ENCODE measurements at regions not wholly inside any gene's neighbourhood (a gene's known extent, or its start where the extent isn't known, plus 50 kb on each side); places are given as distances from the start of the nearest gene placed in this dataset.

- DNase-seq: no peak
These were observed 502.2 kb upstream of the NRXN1 start for GRCh38 chr2:51534166-51534565.

- no peak for DNase-seq
These were observed 496.2 kb upstream of the NRXN1 start for GRCh38 chr2:51528156-51528555.

DNA sequence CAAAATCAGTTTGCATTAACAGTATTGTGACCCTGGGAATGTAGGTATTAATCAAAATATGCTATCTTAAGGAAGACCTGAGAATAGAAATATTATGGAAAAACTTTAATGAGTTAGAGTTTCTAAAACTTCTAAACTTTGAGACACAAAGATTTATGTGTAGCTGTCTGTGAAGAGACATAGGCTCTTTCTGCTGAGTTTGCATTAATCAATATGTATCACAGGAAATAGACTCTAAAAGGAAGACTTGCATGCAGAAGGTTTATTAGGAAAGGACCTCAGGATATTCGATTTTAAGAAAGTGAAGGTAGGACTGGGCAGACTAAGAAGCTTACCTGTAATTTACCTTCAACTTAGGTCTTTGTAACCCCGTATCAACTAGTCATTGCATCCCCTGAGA, 494.8 kb upstream of the NRXN1 start:
- DNase-seq: no peak

DNA sequence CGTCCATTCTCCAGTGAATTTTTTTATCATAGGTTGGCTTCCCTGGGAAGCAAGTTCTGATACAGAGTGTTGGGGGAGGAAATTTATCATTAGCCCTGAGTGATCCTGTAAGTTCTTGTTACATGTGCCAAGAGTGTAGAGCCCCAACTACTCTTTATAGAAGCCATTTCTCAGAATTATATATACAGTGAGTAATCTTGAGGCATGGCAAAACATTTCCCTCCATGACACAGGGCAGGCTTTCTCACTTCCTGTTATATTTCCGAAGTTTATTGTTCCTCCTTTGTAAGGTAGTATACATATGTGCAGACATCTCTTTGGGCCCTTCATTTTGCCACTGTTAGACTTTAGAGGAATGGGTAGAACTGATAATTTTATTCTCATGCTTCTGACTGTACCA, 484.7 kb upstream of the NRXN1 start:
- DNase-seq: no peak

DNA sequence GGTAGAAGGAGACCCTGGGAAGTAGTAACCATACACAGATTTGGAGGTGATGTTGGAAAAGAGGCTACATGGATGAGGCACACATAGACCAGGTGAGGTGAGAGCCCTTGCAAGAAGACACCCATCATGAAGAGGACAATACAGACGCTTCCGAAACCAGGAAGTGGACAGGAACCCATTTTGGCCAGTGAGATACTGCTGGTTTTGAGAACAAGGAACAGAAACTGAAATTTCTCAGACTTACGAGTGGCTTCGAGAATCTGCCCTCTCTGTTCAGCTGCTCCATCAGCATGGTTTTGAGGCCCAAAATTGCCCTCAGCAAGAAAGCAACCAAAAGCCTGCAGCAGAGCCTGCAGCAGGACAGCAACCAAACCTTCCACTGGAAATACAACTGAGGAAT, 479.1 kb upstream of the NRXN1 start:
- DNase-seq: no peak

GRCh38 chr2:51510303-51510702, 478.4 kb upstream of the NRXN1 start:
- DNase-seq: no peak

DNA sequence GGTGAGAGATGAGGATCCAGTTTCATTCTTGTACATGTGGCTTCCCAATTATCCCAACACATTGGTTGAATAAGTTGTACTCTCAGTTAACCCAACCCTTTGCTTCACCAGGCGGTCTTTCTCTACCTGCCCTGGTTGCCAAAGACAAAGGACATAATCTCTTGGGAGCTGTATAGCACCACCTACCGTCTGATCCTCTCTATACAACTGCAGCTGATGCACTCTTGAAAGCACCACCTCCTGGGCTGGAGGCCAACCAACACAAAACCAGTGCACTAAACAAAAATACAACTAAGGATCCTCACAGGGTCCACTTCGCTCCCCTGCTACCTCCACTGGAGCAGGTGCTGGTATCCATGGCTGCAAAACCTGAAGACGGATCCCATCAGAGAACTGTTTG, 473.6 kb upstream of the NRXN1 start:
- DNase-seq: no peak

DNA sequence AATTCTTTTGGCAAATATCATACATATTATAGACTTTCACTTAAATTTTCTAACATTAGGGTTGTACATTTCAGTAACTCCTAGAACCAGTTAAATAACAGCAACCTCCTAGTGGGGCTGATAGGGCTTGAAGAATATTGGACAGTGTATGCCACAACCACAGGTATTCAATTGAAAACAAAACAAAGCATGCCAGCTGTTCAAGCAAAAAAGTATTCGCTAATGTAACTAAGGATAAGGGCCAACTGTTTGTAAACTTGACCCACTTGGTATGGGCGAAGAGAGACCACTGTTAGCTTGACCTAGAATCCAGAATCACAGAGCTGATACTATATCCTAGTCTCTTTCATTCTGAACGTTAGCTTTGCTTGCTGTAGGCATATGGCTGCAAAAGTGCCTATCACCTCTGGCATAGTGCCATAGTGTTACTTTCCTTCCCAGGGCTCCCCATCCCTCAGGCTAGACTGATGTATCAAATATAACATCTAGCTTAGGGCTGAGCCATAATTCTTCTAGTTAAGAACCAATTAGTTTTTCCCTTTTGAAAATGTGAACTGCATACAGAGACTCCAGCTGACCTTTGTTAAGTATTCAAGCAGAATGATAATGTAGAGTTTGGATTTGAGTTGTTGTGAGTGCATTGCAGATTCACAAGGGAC, 458.8 kb upstream of the NRXN1 start:
- DNase-seq: no peak

DNA sequence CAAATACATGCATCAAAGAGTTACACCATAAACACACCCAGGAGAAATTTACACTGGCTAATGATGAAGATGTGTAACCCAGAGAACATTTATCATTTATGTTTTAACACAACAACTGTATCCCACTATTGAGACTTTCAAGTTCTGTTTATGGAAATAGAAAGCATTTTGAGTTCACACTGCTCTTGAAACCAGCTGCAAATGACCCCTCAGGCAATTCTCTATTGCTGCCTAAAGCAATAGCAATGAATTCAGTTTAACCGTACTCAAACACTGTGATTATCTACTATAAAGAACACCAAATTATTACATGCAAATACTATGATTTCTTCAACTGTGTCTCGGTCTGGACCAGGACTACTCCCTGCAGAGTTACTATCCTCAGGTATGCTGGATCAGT, 452.7 kb upstream of the NRXN1 start:
- no peak for DNase-seq

- no peak for DNase-seq
These were observed 451.8 kb upstream of the NRXN1 start for GRCh38 chr2:51483720-51484119.

GRCh38 chr2:51472783-51473182, 440.9 kb upstream of the NRXN1 start:
- DNase-seq: no peak

- no peak for DNase-seq
These were observed 440.4 kb upstream of the NRXN1 start for GRCh38 chr2:51472300-51472699.

DNA sequence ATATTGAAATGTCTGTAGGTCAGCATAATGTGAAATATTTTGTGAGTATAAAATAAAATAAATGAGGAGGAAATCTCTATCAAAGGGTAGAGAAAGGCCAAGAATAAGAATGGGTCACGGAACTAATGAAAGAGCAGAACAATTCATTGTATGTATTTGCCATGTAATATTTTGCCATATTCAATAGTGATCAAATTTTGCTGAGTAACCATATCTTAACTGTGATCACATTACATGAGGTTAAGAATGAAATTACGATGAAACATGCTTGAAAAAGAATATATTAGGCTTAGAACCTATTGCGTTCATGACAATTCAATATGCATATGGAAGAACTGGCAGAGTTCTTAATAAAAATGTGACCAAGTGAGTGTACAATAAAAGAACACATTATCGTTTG, 437.2 kb upstream of the NRXN1 start:
- no peak for DNase-seq

DNA sequence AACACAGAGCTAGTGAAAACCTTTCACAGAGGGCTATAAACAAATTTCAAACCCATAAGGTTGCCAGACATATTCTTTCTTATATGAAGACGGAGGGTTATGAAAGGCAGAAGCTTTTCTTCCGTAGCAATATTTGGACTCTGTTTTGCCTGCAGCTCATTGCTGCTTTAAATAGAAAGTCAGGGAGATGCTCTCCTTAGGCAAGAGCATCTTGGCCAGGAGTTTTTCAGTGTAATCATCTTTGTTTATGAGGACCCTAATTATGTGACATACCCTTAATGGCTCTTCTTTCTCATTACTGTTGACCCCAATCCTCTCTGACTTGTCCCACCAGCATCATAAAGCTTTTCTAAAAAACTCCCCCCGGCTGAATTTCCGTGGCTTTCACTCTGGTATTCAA, 433.4 kb upstream of the NRXN1 start:
- no peak for DNase-seq

DNA sequence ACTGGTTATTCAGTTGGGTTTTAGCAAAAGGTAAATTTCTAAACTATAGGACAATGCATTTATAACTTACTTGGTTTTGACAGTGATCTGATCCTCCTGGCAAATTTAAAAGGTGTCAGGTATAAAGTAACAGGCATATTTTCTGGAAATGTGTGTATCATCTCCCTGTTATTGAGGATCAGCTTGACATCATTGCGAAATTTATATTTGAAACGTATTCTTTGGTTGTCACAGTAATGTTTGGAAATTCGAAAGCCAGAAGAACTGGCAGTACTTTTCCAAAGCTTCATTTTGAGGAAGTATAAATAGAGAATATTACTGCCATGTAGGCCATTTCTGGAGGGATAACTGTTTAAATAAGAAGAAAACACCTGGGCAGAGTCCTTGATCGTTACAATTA, 422.2 kb upstream of the NRXN1 start:
- DNase-seq: no peak

DNA sequence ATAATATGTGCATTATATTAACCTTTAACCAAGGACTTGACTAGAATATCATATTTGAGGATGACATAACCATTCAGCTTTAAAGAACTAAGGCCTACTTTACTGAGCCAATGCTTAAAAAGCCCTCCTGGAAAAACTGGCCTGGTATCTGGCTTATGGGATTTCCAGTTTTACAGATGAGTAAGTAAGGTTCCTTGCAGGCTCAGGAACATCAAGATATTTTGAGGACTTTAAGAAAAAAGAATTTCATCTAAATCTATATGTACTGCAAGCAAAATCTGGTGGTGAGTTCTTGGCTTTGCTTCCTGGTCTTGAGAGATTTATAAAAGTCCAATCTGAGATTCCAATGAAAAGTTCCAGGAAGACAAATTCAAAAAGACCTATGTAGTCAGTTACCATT, 417.0 kb upstream of the NRXN1 start:
- no peak for DNase-seq

DNA sequence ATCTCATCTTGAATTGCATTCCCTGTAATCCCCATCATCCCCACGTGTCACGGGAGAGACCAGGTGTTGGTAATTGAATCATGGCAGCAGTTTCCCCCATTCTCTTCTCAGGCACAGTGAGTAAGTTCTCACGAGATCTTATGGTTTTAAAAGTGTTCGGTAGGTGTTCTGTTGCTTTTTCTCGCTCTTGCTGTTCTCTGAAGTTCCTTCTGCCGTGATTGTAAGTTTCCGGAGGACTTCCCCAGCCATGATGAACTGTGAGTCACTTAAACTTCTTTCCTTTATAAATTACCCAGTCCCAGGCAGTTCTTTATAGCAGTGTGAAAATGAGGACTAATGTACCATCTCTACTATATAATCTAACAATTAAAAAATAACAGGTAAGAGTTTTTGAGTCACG, 409.9 kb upstream of the NRXN1 start:
- DNase-seq: no peak

DNA sequence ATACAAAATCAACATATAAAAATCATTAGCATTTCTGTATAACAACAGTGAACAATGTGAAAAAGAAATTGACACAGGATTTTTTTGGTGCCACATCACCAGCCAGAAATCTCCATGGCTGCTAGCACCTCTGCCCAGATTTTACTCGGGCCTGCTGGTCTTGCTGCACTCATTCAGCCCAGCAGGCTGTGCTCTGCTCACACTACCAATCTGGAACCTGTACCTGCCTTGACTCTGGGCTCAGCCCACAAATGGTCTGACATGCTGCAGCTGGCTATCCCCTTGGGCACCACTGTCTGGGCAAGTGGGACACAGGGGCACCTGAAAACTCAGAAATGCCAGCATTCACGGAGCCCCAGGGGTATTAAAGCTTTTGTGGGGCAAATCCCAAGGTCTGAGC, 392.5 kb upstream of the NRXN1 start:
- DNase-seq: no peak

DNA sequence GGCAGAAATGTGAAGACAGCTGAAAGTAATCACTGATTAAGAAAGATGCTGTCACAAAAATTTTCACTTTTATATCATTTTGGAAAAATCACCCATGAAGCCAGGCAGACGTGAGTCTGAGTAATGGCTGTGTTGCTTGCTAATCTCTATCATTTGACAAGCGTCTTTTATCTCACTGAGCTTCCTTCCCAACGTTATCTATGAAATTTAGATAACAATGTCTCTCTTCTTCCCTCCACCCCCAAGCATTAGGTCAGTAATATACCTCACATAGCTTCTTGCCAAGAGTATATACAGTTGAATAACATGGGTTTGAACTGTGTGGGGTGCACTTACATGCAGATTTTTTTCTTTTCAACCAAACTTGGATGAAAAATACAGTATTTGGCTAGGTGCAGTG, 388.6 kb upstream of the NRXN1 start:
- DNase-seq: no peak

- DNase-seq: no peak
These were observed 381.8 kb upstream of the NRXN1 start for GRCh38 chr2:51413726-51414125.

DNA sequence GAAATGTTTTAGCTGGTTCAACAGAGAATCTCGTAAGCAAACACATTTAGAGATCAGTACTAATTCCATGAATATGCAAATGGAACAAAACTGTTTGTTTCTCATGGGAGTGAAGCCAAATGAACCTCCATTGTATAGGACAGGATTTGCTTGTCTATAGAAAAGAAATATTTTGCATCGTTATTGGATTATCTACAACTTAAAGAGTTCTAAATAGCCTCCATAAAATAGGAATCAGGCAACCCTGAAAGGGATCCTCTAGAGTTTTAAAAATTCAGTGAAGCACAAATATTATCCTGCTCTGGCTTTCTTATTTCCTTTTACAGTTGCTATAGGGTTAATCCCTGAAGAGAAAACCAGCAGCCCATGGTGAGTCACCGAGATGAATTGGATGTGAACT, 378.4 kb upstream of the NRXN1 start:
- no peak for DNase-seq

GRCh38 chr2:51409920-51410319, 378.0 kb upstream of the NRXN1 start:
- DNase-seq: no peak

DNA sequence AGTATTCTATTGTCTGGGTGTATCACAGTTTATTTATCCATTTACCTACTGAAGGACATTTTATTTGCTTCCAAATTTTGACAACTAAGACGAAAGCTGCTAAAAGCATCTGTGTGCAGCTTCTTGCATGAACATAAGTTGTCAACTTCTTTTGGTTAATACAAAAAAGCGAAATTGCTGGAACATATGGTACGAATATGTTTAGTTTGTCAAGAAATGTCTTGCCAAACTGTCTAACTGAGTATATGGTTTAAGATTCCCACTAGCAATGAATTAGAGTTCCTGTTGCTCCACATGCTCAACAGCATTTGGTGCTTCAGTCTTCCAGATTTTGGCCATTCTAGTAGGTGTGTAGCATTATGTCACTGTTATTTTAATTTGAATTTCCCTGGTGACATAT, 372.3 kb upstream of the NRXN1 start:
- DNase-seq: no peak

GRCh38 chr2:51401546-51401945, 369.6 kb upstream of the NRXN1 start:
- no peak for DNase-seq

DNA sequence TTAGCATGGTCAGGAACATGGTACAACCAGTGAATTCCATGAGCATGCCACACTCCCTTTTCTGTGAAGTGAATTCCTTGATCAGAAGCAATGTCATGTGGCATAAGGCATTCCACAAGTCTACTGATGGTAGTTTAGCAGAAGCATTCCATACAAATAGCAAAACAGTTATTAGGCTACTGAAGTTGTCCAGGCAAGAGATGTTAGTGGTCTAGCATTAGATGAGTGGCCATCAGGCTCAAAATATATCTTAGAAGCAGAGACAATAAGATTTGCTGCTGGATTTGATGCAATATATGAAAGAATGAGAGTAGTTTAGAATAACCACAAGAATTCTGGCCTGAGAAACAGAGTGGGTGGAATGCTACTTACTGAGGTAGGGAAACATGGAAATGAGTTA, 355.3 kb upstream of the NRXN1 start:
- DNase-seq: no peak

DNA sequence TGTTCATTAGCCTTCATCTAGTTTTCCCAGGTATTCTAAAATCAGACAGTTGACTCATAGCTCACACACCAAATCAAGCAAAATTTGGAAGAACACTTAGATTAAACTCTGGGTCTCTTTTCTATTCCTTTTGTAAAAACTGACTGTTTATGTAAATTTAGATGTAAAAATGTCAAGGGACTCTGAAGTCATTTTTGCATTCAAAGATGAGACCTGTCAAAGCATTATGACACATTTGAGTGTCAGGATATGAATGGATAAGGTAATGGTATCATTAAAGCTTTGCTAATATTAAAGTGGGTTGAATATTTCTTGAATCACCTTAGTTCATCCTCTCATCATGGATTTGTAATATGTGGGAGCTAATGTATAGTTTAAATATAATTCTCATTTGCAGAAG, 348.1 kb upstream of the NRXN1 start:
- DNase-seq: no peak
